Body of pancreas (tissue), 4 donors: ENCODE measurements at regions not wholly inside any gene's neighbourhood (a gene's known extent, or its start where the extent isn't known, plus 50 kb on each side); places are given as distances from the start of the nearest gene placed in this dataset.

Experiments used
- POLR2A ChIP-seq, 3 donors: fragments of 450-650 bp; IDR thresholded peaks; one replicate each; pipeline ENCODE4 v1.6.1; 2016; ENCODE audit warnings: antibody characterized with exemption in 3 of 3, mild to moderate bottlenecking in 2 of 3
- TF ChIP-seq, protein P1 (sequence below), 7 experiments: fragments of 450-650 bp in 4 of 7; fragments of 200-600 bp in 3 of 7; sonication (generic) in 3 of 7; IDR thresholded peaks; one replicate each; pipeline ENCODE4 v1.5.1; 2016 to 2019; ENCODE audit warnings: antibody characterized with exemption in 7 of 7

DNA sequence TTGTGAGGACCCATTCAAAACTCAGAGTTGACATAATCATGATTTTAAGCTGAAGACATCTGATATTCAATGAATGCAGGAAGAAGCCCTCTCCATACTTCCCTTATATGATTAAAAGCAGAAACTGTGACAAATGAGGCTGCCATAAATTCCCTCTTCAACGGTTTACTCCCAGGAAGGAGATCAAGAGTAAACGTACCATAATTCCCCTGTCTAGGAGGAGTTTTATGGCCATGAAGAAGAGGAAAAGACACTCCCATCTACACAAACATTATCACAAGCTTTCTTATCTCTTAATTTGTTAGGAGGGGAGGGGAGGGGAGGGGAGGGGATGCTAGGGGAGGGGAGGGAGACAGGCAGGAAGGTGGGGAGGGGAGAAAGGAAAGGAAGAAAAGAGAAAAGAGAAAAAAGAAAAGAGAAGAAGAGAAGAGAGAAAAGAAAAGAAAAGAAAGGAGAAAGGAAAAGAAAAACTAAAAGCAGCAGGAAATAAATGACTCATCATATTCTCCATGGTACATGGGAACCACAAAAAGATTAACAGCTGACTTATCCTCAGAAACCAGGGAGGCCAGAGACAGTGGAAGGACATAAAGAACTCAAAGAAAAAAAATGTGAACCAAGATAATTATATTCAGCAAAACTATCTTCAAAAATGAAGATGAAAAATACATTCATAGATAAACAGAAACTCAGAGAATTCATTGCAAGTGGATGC, 121.6 kb downstream of the ALOX5 start:
- no peak for TF ChIP-seq POLR2A (IDR thresholded peaks at IDR 0.05)
- TF ChIP-seq, protein P1, sequence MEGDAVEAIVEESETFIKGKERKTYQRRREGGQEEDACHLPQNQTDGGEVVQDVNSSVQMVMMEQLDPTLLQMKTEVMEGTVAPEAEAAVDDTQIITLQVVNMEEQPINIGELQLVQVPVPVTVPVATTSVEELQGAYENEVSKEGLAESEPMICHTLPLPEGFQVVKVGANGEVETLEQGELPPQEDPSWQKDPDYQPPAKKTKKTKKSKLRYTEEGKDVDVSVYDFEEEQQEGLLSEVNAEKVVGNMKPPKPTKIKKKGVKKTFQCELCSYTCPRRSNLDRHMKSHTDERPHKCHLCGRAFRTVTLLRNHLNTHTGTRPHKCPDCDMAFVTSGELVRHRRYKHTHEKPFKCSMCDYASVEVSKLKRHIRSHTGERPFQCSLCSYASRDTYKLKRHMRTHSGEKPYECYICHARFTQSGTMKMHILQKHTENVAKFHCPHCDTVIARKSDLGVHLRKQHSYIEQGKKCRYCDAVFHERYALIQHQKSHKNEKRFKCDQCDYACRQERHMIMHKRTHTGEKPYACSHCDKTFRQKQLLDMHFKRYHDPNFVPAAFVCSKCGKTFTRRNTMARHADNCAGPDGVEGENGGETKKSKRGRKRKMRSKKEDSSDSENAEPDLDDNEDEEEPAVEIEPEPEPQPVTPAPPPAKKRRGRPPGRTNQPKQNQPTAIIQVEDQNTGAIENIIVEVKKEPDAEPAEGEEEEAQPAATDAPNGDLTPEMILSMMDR (IDR thresholded peaks at IDR 0.05) = no peak
